Smooth muscle cell (in vitro differentiated cells): ENCODE measurements at regions not wholly inside any gene's neighbourhood (a gene's known extent, or its start where the extent isn't known, plus 50 kb on each side); places are given as distances from the start of the nearest gene placed in this dataset.

Experiments
- DNase-seq: peaks from one replicate; lab custom pipeline; 2025; ENCODE audit not compliant: unreplicated experiment; lab: John Stamatoyannopoulos, UW
- H2AFZ ChIP-seq: fragments of 200-600 bp; sonication (generic); 2 replicates; pipeline ENCODE4 v1.6.0; 2016; ENCODE audit warnings: antibody characterized with exemption, low read depth, mild to moderate bottlenecking
- H3F3A ChIP-seq: fragments of 200-600 bp; sonication (generic); 2 replicates; pipeline ENCODE4 v1.6.0; 2017; ENCODE audit warnings: antibody characterized with exemption, low read depth
- H3K27ac ChIP-seq: fragments of 200-600 bp; sonication (generic); 2 replicates; pipeline ENCODE4 v1.5.1; 2016; ENCODE audit warnings: low read depth, mild to moderate bottlenecking
- H3K27me3 ChIP-seq: fragments of 200-600 bp; sonication (generic); 2 replicates; pipeline ENCODE4 v1.6.1; 2016; ENCODE audit warnings: low read depth, mild to moderate bottlenecking
- H3K36me3 ChIP-seq: fragments of 200-600 bp; sonication (generic); 2 replicates; pipeline ENCODE4 v1.5.1; 2016; ENCODE audit warnings: low read depth
- H3K4me1 ChIP-seq: fragments of 200-600 bp; sonication (generic); 2 replicates; pipeline ENCODE4 v1.5.1; 2016; ENCODE audit warnings: low read depth
- H3K4me2 ChIP-seq: fragments of 200-600 bp; sonication (generic); 2 replicates; pipeline ENCODE4 v1.6.0; 2016; ENCODE audit warnings: mild to moderate bottlenecking
- H3K4me3 ChIP-seq: fragments of 200-600 bp; sonication (generic); 2 replicates; pipeline ENCODE4 v1.5.1; 2016; ENCODE audit warnings: mild to moderate bottlenecking
- H3K79me2 ChIP-seq: fragments of 200-600 bp; sonication (generic); 2 replicates; pipeline ENCODE4 v1.6.0; 2016; ENCODE audit warnings: low read depth, mild to moderate bottlenecking
- H3K9ac ChIP-seq: fragments of 200-600 bp; sonication (generic); 2 replicates; pipeline ENCODE4 v1.6.0; 2016; ENCODE audit warnings: low read depth
- H3K9me3 ChIP-seq: fragments of 200-600 bp; sonication (generic); replicated peaks from 2 replicates; pipeline ENCODE4 v1.5.1; 2016; ENCODE audit warnings: low read depth
- H4K20me1 ChIP-seq: fragments of 200-600 bp; sonication (generic); 2 replicates; pipeline ENCODE4 v1.6.0; 2016; ENCODE audit warnings: low read depth
- WGBS: methylation state at CpG from one replicate; pipeline ENCODE4 v1.1.7; 2016; ENCODE audit warnings: low lambda C conversion rate; 5-methylcytosine and 5-hydroxymethylcytosine counted together
- TF ChIP-seq, protein P1 (sequence below): fragments of 200-600 bp; sonication (generic); IDR thresholded peaks from 2 replicates; pipeline ENCODE4 v1.5.1; 2017; ENCODE audit warnings: borderline replicate concordance, mild to moderate bottlenecking, antibody characterized with exemption; ENCODE audit not compliant: insufficient read depth, poor library complexity, severe bottlenecking

DNA sequence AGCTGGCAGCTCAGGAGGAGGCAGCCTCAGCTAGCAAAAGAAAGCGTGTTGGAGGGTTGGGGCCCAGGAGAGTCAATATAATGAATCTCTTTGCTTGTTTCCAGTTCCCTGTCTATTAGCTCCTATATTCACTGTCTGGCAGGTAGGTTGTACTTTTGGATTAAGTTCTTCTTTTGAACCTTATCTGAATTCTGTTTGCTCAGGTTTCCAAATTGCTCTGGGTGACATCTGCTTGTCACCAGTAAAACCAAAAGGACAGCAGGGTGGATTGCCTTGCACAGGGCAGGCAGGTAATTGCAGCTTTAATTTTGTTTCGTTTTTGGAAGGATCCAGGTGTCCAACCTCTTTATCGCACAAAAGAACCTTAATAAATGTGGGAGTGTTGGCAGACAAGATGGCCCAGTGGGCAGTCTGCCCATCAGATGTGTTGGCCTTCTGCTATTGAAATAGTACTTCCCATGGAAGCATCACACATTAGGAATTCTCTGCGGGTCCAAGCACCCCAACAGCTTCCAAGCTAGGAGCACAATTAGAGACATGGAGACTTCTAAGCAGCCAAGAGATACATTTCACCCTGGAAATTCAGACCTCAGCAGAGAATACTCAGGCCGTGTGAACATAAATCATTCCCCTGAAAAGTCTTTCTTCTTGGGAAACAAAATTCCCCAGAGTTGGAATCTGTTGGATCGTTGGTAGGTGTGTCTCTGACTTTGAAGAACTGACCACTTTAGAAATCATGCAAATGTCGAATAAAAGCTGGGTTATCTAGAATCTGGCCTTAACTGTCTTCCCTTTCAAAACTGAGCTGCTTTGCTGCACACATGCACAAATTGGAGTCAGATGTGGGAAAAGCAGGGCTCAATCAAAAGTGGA is 286.9 kb upstream of the BMP2 start:
- Histone ChIP-seq H3K9ac (no peak overlapping the region), H3K4me1 (no peaks in the 10 kb centered on the region), H3K4me3 (no peak overlapping the region), H3K9me3 (no peaks in the 10 kb centered on the region), H4K20me1 (no peaks in the 10 kb centered on the region), H2AFZ (no peak overlapping the region), H3K79me2 (no peaks in the 10 kb centered on the region), H3K27ac (no peak overlapping the region), H3F3A (peaks cover 3% of the 10 kb centered on the region), H3K36me3 (no peaks in the 10 kb centered on the region), H3K4me2 (no peak overlapping the region), H3K27me3 (no peaks in the 10 kb centered on the region)
- TF ChIP-seq, protein P1, sequence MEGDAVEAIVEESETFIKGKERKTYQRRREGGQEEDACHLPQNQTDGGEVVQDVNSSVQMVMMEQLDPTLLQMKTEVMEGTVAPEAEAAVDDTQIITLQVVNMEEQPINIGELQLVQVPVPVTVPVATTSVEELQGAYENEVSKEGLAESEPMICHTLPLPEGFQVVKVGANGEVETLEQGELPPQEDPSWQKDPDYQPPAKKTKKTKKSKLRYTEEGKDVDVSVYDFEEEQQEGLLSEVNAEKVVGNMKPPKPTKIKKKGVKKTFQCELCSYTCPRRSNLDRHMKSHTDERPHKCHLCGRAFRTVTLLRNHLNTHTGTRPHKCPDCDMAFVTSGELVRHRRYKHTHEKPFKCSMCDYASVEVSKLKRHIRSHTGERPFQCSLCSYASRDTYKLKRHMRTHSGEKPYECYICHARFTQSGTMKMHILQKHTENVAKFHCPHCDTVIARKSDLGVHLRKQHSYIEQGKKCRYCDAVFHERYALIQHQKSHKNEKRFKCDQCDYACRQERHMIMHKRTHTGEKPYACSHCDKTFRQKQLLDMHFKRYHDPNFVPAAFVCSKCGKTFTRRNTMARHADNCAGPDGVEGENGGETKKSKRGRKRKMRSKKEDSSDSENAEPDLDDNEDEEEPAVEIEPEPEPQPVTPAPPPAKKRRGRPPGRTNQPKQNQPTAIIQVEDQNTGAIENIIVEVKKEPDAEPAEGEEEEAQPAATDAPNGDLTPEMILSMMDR = no peak
- 88% methylated on average over 7 of the region's 7 CpGs for WGBS
- DNase-seq = no peak

DNA sequence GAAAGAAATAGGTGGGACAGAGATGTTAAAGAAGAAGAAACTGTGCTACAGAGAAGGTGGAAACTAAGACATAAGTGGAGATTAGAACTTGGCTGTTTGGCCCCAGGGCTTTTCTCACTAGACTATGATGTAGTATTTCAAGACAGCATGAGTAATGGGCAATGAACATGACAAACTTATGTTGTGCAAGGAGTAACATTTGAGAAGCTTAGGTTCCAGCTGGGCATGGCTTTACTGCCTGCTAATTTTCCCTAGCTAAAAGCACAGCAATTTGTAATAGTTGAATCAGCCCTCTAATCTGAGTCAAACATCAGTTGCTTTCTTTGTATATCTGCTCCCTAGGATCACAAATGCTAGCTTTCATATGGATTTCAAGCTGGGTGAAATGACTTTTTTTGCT is 294.3 kb upstream of the BMP2 start:
- H3K4me3 ChIP-seq = no peak overlapping the region
- H2AFZ ChIP-seq = no peak overlapping the region
- H3K9ac ChIP-seq = no peak overlapping the region
- H3K36me3 ChIP-seq = no peaks in the 10 kb centered on the region
- peak overlapping the region; percentile 43 for H3K27ac ChIP-seq
- H3K4me1 ChIP-seq = no peaks in the 10 kb centered on the region
- H4K20me1 ChIP-seq = no peaks in the 10 kb centered on the region
- H3F3A ChIP-seq = peaks cover 16% of the 10 kb centered on the region
- no peak for DNase-seq
- no peaks in the 10 kb centered on the region for H3K79me2 ChIP-seq
- TF ChIP-seq, protein P1 = no peak
- H3K9me3 ChIP-seq = no peaks in the 10 kb centered on the region
- no peaks in the 10 kb centered on the region for H3K27me3 ChIP-seq
- H3K4me2 ChIP-seq = no peak overlapping the region

DNA sequence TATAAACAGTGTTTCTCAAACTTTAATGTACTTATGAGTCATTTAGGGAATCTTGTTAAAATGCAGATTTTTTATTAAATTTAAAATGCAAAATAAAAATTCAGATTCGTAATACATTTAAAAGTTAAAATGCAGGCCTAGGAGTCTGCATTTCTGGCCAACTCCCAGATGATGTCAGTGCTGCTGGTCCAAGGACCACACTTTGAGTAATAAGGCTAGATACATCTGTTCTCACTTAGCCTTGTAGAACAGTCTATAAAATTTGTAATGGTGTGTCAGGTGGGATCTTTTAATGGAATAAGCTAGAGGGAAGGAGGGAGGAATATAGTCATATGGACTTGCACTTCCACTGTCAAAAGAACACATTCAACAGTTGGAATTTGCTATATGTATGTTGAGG is 295.6 kb upstream of the BMP2 start:
- H3K4me2 ChIP-seq = no peak overlapping the region
- 98% methylated on average over 1 of the region's 1 CpG for WGBS

More for the DNA sequence above, 295.6 kb upstream of the BMP2 start:
- no peak overlapping the region for H3K27ac ChIP-seq
- H2AFZ ChIP-seq = no peak overlapping the region
- H3K4me1 ChIP-seq = no peaks in the 10 kb centered on the region
- H3F3A ChIP-seq = peaks cover 16% of the 10 kb centered on the region
- H3K36me3 ChIP-seq = no peaks in the 10 kb centered on the region
- H3K4me3 ChIP-seq = no peak overlapping the region
- no peaks in the 10 kb centered on the region for H3K27me3 ChIP-seq
- H3K9ac ChIP-seq = no peak overlapping the region
- no peaks in the 10 kb centered on the region for H3K79me2 ChIP-seq
- H4K20me1 ChIP-seq = no peaks in the 10 kb centered on the region
- TF ChIP-seq, protein P1 = no peak
- H3K9me3 ChIP-seq = no peaks in the 10 kb centered on the region
- no peak for DNase-seq
